CD4-positive, alpha-beta T cell treated with Interleukin-6 for 4 hours (primary cell): ENCODE measurements at regions not wholly inside any gene's neighbourhood (a gene's known extent, or its start where the extent isn't known, plus 50 kb on each side); places are given as distances from the start of the nearest gene placed in this dataset.

ENCODE experiments used
- DNase-seq: peaks from one replicate; pipeline ENCODE4 v3.0.0-alpha.2; 2020; ENCODE audit warnings: mixed read lengths

DNA sequence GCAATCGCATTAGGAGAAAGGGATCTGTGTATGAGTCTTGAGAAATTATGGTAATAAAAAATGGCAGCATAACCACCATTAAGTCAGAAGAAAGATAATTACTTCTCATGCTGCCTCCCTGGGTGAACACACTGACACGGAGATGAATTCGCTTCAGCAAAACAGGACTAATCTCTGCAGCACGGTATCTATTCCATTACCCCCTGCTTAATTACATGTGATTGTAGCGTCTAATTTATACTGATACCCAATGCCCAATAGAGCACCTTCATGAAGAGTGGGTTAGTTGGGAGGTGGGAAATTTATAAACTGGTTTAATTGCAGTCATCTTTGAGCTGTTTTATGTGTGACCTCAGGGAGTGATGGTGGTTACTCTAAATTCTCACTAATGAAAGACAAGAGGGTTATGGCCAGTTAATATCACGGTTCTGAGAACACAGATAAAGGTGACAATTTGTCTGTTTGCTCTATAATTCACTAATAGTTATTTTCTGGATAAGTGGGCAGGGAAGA, 476.2 kb upstream of the SULF2 start:
- no peak for DNase-seq

DNA sequence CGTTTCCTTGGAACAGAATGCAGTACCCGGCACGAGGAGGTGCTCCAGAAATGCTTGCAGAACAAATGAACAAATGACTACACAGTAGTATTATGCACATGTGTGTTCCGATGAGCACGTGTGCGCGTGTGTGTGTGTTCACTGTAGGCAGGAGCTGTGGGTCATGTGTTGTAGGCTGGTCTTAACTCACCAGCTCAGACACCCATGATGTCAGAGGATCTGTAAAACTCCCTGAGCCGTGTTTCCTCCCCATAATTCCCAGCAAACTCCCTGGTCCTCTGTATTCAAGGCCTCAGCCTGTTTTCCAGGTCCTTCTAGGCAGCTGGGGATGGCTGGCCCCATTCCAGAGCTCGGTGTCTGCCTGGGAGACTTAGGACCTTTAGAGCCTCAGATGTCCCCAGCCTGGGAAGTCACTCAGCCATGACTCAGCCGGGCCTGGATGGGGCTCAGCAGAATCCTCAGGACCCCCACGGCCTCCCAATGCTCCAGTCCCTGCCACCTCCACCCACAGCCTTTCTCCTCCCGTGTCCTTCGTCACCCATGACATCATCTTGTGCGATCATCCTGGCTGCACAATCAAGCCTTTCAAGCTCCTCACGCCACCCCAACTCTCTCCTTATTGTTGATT, 475.0 kb upstream of the SULF2 start:
- no peak for DNase-seq

DNA sequence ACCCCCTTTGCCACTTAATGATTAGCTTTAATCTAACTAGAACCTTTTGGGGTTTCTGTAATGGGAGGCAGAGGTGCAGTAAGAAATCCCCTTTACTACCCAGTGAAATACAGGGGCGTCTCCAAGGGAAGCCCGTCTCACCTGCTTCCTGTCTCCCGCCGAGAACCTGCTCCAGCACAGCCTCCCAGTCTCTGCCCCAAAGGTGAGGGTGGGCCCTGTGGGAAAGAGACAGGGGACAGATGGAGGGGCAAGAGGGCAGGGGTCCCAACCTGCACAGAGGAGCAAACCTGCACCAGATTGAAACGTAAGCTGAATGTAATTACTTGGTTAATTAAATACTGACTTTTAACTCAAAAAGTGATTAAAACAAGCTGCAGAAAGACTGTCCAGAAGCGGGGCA, 474.2 kb upstream of the SULF2 start:
- DNase-seq: no peak

DNA sequence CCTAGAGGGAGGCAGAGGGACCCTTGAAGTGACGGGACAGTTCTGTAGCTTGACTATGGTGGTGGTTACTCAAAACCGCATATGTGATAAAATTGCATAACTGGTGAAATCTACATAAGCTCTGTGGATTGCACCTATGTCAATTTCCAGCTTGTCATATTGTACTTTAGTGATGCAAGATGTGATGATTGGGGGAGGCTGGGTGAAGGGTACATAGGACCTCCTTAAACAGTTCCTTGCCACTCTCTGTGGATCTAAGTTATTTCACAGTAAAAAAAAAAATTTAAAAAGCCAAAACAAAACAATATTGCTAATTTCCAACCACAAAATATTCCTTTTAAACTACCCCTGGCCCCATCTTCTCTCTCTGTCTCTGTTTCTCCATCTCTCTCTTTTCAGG, 472.6 kb upstream of the SULF2 start:
- DNase-seq: no peak

DNA sequence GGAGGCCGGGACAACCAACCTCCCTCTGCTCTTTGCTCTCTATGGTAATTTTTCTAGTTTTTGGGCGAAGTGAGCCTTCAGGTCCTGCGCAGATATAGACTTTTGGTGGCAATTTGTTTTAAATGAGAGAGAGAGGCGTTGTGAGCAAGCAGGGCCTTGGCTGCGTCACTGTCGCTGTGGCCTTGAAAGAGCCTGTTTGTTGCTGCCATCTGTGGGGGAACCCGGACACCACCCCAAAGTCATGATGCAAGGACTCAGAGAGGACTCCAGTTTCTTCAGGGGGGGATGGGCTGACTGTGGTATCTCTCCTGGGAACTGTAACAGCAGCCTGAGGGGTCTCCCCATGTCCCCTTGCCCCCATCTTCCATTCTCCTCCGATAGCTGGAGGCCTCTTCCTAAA, 462.7 kb upstream of the SULF2 start:
- no peak for DNase-seq

DNA sequence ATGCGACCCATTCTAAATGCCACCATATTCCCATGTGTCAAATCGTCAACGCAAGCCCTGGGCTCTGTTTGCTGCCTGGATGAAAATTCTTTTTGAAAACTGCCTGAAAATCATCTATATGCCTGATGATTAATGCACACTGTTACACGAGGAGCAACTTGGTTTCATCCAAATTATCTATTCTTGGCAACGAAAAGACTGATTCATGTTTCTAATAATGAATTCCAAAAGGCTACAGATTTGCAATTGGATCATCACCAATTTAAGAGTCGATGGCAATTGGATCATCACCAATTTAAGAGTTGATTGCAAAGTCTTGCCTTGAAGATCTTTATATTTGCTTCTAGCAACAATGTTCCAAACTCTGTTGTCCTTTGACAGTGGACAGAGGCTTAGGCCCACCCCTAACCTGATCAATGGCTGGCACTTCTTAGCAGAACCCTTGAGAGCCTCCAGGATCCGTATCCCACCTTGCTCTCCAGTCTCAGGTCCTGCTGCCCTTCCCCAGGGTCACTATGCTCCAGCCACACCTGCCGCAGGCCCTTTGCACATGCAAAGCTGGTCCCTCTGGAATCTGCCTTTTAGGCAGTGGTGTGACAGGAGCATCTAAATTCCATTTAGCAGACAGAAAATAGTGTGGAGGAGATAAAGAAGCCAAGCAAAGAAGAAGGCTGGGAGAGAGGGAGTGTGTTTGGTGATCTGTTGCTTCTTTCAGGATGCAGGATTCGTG, 460.9 kb upstream of the SULF2 start:
- no peak for DNase-seq

DNA sequence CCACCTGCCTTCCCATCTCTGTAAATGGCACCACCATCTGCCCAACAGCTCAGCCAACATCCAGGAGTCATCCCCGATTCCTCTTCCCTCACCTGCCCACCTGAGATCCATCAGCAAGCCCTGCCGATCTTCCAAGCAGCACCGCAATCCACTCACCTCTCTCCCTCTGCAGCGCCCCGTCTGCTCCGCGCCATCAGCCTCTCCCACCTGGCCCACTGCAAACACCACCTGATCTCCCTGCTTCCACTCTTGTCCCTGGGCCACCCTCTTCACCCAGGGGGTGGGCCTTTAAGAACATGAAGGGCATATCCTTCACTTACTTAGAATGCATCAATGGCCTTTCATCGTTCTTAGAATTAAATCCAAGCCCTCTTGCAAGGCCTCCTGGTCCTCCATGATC, 457.3 kb upstream of the SULF2 start:
- no peak for DNase-seq

DNA sequence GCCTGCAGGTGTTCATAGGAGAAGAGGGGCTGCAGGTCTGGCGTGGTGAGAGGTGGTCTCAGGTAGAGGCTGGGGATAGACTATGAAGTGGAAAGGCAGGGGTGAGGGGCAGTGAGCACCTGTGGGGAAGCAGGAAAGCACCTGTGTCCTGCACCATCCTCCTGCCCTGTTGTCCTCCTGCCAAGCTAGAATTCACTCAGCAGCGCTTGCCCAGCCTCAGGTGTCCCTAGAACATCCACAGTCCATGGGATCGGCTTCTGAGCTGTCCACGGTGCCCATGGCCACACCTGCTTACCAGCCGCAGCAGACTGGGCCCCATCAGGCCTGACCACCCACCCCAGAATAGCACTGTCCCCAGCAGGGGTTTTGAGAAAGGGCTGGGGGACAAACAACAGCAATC, 456.2 kb upstream of the SULF2 start:
- DNase-seq: no peak

DNA sequence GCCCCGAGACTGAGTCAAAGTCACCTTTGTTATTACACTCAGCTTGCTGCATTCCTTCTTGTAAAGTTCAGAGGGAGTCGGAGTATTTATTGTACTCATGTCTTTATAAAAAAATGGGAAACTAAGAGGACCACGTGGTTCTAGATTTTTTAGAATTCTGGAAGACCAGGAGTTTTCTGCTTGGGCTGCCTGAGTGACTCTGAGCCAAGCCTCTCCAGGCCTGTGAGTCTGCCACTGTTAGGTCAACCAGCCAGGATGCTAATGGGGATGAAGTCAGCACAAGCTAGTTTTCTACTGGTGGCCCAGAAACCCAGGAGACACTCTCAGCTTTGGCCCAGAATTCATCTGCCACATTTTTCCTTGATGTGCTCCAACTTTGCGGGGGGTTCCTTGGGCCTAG, 453.5 kb upstream of the SULF2 start:
- DNase-seq: no peak

DNA sequence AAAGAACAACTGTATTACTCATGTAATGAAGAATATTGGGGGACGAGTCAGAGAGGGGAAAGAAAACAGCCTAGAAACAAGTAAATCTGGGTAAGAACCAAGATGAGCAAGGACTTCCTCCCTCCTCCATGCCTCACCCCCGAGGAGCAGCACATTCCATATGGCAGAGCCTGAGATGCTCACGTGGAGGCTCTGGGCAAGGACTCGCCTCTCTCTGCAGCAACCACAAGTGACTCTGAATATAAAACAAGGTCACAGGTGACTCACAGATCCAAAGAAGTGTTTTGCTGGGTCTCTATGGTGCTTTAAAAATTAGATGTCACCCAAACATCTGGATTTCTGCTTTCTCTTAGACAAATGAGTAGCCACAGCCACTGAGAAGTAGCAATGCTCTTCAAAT, 453.0 kb upstream of the SULF2 start:
- no peak for DNase-seq

DNA sequence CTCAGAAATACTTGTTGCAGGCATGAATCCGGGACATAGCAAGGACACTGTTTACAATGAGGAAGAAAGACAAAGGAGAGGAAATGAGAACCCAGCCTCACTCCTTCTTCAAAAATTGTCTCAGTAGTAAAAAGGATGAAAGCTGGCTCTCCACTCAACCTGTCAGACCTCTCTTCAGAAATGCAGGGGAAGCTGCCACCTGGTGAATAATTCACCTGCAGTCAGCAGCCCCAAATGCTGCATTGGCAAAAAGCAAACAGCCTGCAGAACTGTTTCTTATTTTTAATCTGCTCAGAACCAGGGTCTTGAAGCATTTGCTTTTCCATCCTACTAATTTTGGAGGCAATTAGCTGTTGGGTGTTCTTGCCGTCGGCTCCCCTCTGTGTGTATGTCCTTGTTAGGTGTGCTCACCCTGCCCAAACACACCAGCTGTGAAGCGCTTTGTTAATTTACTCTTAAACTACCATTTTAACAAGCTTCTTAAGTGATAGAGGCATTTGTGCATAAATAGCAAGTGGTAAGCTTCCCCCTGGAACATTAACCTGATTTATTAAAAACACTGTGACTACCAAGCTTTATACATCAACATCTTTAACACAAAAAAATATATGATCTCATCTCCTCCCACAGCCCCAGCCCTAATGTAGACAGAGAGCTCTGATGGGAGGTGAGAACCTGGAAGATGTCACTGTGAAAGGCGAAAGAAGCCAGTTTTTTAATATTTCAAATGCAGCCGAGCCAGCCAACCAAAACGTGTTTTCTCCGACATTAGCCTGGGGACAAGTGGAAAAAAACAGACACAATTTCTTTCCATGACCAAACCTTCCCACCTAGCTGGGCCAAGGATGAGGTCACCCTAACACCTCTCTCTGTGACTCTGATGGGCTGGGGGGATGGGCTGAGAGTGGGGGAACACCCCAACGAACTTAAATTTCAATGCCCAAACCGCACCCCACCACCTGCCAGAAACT, 451.0 kb upstream of the SULF2 start:
- DNase-seq: no peak

DNA sequence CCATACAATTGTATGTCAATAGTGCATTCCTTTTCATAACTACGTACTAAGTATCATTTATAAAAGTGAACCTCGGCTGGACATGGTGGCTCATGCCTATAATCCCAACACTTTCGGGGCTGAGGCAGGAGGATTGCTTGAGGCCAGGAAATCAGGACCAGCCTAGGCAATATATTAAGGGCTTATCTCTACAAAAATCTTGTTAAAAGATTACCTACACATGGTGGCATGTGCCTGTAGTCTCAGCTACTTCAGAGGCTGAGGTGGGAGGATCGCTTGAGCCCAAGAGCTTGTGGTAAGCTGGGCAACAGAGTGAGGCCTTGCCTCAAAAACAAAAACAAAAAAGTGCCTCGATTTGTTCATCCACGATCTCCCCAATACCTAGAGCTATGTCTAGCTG, 449.7 kb upstream of the SULF2 start:
- DNase-seq: no peak

DNA sequence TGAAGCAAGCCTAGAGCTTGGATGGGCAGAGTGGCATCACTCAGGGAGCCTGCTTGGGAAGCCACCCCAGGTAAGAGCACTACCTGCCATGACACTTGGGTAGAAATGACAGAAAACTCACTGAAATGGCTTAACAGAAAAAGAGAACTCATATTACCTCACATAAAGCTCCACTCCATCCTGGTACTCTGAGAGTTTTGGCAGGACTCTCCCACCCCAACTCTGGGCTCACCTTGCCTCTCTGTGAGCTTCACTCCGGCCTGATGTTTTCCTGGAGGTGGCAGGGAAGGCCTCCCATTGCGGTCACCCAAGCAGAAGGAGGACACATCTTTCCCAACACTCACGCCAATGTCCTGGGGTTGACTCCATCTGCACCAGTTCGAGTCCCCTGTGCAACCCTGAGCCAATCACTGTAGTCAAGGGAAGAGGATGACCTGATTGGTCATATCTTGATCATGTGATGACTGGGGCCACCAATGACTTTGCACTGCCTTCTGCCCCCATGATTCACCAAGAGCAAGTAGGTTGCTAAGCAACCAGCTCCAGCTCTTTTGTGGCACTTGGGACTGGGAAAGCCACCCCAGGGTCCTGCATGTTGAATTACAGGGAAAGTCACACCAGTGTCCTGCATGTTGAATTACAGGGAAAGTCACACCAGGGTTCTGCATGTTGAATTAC, 446.1 kb upstream of the SULF2 start:
- no peak for DNase-seq

DNA sequence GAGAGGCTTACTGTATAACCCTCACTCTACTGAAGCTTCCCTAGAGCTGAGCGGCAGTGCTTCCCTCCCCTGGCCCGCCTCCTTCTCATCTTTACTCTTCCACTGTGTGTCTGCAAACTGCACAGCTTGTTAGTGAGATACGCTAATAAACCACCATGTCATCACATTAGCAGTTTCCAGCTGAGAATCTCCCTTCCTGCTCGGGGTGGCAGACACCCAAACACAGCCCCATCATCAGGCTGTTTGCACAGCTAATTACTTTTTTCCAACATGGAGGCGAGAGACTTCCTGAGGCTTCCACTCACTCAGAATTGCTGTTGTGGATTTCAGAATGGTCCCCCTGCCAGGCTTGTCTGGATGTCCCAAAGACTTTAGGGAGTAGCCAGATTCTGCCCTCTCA, 444.9 kb upstream of the SULF2 start:
- no peak for DNase-seq

DNA sequence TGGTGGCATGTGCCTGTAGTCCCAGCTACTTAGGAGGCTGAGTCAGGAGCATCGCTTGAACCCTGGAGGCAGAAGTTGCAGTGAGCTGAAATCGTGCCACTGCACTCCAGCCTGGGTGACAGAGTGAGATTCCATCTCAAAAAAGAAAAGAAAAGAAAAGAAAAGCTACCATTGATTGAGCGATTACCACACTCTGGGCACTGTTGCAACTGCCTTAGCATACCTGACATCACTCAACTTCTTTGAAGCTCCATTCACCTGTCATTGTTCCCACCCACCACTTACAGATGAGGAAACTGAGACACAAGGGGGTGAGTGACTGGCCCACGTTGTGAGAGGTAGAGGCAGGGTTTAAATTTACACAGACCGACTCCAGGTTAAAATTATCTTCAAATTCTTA, 442.1 kb upstream of the SULF2 start:
- DNase-seq: no peak

DNA sequence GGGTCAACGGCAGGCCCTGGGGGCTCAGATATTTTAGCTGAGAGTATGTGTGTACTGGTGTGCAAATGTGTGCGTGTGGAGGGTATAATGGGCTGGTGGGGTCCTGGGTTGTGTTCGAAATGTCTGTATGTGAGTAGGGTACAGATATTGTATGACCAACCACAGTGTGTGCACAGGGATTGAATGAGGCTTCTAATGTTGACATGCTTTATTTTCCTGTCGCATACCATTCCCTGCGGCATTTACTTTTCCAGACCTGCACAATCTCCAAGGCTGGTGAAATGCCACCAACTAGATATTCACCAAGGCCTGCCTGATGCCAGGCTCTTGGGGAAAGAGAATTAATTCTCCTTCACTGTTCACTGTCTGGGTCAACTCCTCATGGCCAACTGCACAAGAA, 441.4 kb upstream of the SULF2 start:
- no peak for DNase-seq

DNA sequence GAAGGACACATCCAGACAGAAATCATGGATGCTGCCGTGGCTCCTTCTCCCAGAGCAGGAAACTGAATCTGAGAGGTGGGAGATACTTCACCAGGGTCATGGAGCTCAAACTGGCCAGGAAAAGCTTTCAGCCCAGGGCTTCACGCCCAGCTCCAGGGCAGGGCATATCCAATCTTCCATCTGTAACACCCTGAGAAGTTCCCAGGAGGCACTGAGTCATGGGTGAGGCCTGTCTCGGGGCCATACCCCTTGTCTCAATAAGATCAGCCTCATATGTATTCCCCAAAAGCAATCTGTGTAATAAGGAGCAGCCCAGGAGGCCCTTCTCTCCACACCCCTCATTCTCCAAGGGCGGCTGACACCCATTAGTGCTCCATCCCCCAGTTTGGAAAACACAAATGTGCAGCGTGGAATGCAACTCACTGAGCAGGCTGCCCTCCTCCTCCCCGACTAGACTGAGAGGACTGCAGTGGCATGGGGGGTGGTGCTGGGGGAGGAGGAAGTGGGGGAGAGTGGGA, 439.3 kb upstream of the SULF2 start:
- no peak for DNase-seq

DNA sequence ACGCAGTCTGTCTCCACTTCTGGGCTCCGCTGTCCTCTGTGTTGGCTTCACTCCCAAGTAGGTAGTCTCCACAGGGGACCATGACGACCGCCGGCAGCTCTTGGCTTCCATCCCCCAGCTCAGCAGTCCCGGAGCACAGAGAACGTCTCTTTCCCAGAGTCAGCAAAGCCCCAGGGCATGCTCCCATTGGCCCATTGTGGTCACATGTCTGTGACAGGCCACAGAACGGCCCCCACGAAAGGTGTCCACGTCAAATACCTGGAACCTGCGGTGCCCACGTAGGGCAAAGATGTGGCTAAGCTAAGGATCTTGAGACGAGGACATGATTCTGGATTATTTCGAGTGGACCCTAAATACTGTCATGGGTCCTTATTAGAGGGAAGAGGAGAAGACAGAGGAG, 438.4 kb upstream of the SULF2 start:
- no peak for DNase-seq

DNA sequence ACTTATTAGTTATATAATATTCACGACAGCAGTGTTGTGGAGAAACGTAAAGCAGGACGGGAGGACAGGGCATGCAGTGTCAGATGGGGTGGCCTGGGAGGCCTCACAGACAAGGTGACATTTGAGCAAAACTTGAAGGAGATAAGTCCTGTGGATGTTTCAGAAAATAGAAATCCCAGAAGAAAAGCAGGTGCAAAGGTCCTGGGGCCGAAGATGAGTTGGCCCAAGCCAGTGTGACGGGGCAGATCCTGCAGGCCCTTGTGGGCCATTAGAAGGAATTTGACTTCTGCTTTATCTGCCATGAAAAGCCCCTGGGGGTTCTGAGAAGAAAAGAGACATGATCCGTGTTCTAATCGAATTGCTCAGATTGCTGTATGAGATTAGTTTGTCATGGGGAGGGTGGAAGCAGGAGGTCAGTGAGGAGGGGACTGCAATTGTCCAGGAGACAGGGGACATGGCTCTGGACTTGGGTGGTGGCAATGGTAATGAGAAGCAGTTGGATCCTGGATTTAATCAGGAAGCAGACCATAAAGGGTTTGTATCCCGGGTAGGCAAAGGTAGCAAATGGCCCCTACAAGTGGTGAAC, 437.4 kb upstream of the SULF2 start:
- DNase-seq: no peak

DNA sequence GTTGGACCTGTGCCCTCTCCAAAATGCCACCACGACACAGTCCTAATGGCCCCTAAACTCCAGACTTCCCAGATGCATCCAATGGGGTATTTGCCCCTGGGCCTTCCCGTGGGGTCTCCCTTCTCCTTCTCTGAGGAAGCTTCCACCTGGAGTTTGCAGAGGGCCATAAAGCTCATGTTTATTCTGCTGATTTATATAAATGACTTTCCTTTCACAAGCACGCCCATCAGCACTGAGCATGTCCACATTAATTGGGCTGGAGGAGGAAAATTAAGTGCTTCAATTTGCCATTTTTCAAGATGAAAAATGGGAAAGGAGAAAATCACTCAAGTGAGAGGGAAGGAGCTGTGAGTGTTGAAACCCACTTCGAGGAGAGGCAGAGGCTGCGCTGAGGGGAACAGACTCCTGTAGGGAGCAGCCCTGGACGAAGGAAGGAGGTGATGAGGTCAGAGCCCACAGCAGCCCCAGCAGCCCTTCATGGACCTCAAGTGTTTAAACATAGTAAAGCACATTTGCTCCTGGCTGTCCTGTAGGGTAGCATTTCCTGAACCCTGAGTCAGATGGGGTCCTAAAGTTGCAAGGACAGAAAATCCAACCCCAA, 434.9 kb upstream of the SULF2 start:
- no peak for DNase-seq

DNA sequence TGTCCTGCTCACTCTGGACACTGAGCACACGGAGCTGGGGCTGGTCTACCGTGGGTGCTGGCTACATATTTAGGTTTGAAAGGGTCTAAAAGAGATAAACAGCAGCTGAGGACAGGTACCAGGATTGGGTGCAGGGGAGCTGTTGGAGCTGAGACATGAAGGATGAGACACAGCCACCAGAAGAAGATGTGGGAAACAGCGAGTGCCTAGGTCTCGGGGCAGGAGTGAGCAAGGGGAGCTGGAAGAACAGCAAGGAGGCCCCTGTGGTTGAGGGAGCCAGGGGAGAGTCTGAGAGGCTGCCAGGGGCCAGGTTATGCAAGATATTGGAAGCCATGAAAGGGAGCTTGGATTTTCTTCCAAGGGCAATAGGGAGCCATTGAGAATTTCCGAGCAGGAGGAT, 434.0 kb upstream of the SULF2 start:
- no peak for DNase-seq

DNA sequence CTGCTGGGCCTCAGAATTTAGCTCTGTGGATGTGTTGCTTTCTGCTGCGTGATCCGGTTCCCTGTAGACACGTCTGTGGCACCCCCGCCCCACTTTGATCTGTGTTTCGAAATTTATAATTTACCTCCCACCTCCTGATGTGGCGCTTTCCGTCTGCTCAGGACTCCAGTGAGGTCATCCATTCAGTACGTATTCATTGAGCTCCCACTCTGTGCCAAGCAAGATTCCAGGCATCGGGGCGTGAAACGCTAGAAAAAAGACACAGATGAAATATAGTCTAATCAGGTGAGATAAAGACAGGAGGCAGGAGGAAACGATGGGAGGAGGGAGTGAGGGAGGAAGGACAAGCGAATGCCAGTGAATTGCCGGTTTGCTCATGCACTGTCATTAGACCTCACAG, 431.9 kb upstream of the SULF2 start:
- DNase-seq: no peak
